Mesothelial cell of epicardium (in vitro differentiated cells): ENCODE measurements at regions not wholly inside any gene's neighbourhood (a gene's known extent, or its start where the extent isn't known, plus 50 kb on each side); places are given as distances from the start of the nearest gene placed in this dataset.

Experiments used
- DNase-seq, 2 experiments: peaks; one replicate each; pipeline ENCODE4 v3.0.0; 2021; ENCODE audit warnings: low spot score in 2 of 2; ENCODE audit not compliant: unreplicated experiment in 2 of 2
- H3K27ac Mint-ChIP-seq: 2 replicates; pipeline ENCODE4 v1.8.0; 2021; ENCODE audit warnings: mixed read lengths
- H3K27me3 Mint-ChIP-seq: 2 replicates; pipeline ENCODE4 v1.8.0; 2021; ENCODE audit warnings: low read depth, mixed read lengths
- H3K36me3 Mint-ChIP-seq: 2 replicates; pipeline ENCODE4 v1.8.0; 2021; ENCODE audit warnings: mixed read lengths
- H3K4me1 Mint-ChIP-seq: 2 replicates; pipeline ENCODE4 v1.8.0; 2021; ENCODE audit warnings: mixed read lengths
- H3K4me3 Mint-ChIP-seq: 2 replicates; pipeline ENCODE4 v1.8.0; 2021; ENCODE audit warnings: mild to moderate bottlenecking, moderate library complexity, mixed read lengths
- H3K9me3 Mint-ChIP-seq: 2 replicates; pipeline ENCODE4 v1.8.0; 2021; ENCODE audit warnings: mixed read lengths
- CTCF ChIP-seq: fragments of 200-600 bp; sonication (generic); IDR thresholded peaks from one replicate; pipeline ENCODE4 v1.5.0; 2021; ENCODE audit warnings: antibody characterized with exemption; ENCODE audit not compliant: unreplicated experiment

- peak overlapping the region; percentile 87 for H3K27ac Mint-ChIP-seq
- DNase-seq = no peak
- H3K9me3 Mint-ChIP-seq = peaks cover 8% of the 10 kb centered on the region
- H3K36me3 Mint-ChIP-seq = peaks cover 2% of the 10 kb centered on the region
- H3K4me1 Mint-ChIP-seq = peaks cover 41% of the 10 kb centered on the region
- no peaks in the 10 kb centered on the region for H3K27me3 Mint-ChIP-seq
- TF ChIP-seq CTCF = no peak
- no peak overlapping the region for H3K4me3 Mint-ChIP-seq
Measured at GRCh38 chr3:145639875-145640274, 521.1 kb downstream of the PLOD2 start.

- Mint-ChIP-seq H3K4me3 (no peak overlapping the region), H3K27me3 (no peaks in the 10 kb centered on the region), H3K36me3 (peaks cover 5% of the 10 kb centered on the region), H3K27ac (peak overlapping the region; percentile 20), H3K9me3 (peaks cover 11% of the 10 kb centered on the region), H3K4me1 (no peaks in the 10 kb centered on the region)
- TF ChIP-seq CTCF = no peak
- no peak for DNase-seq
Measured at GRCh38 chr3:145648396-145648795, 512.6 kb downstream of the PLOD2 start.

GRCh38 chr3:145649368-145649887, 511.6 kb downstream of the PLOD2 start:
- no peak for TF ChIP-seq CTCF
- no peak overlapping the region for H3K27ac Mint-ChIP-seq

GRCh38 chr3:145650170-145650569, 510.8 kb downstream of the PLOD2 start:
- H3K27ac Mint-ChIP-seq = no peak overlapping the region
- H3K4me3 Mint-ChIP-seq = no peak overlapping the region
- no peak for DNase-seq
- no peaks in the 10 kb centered on the region for H3K27me3 Mint-ChIP-seq
- peaks cover 13% of the 10 kb centered on the region for H3K9me3 Mint-ChIP-seq
- peaks cover 5% of the 10 kb centered on the region for H3K36me3 Mint-ChIP-seq
- H3K4me1 Mint-ChIP-seq = no peaks in the 10 kb centered on the region
- no peak for TF ChIP-seq CTCF

More at GRCh38 chr3:145649368-145649887, 511.6 kb downstream of the PLOD2 start:
- Mint-ChIP-seq H3K9me3 (peaks cover 16% of the 10 kb centered on the region), H3K36me3 (peaks cover 5% of the 10 kb centered on the region), H3K27me3 (no peaks in the 10 kb centered on the region), H3K4me1 (no peaks in the 10 kb centered on the region), H3K4me3 (no peak overlapping the region)
- no peak for DNase-seq

GRCh38 chr3:145671121-145671520, 489.9 kb downstream of the PLOD2 start:
- H3K36me3 Mint-ChIP-seq = no peaks in the 10 kb centered on the region
- no peaks in the 10 kb centered on the region for H3K27me3 Mint-ChIP-seq
- H3K4me1 Mint-ChIP-seq = peaks cover 6% of the 10 kb centered on the region
- DNase-seq = no peak
- H3K9me3 Mint-ChIP-seq = peaks cover 9% of the 10 kb centered on the region
- no peak overlapping the region for H3K4me3 Mint-ChIP-seq
- TF ChIP-seq CTCF = no peak
- no peak overlapping the region for H3K27ac Mint-ChIP-seq

- Mint-ChIP-seq H3K4me3 (no peak overlapping the region), H3K27me3 (no peaks in the 10 kb centered on the region), H3K36me3 (no peaks in the 10 kb centered on the region), H3K9me3 (peaks cover 9% of the 10 kb centered on the region), H3K27ac (no peak overlapping the region), H3K4me1 (peaks cover 6% of the 10 kb centered on the region)
- no peak for DNase-seq
- TF ChIP-seq CTCF = no peak
Measured at GRCh38 chr3:145673838-145674237, 487.1 kb downstream of the PLOD2 start.
